Trophoblast cell (in vitro differentiated cells and primary cell): ENCODE measurements at regions not wholly inside any gene's neighbourhood (a gene's known extent, or its start where the extent isn't known, plus 50 kb on each side); places are given as distances from the start of the nearest gene placed in this dataset.

Experiments used
- DNase-seq, 2 donors: peaks; one replicate each; pipeline ENCODE4 v3.0.0-alpha.2; 2016
- H2AFZ ChIP-seq: 2 replicates; pipeline ENCODE4 v1.6.1; 2013; ENCODE audit warnings: low read length, moderate library complexity, mild to moderate bottlenecking; ENCODE audit not compliant: insufficient read depth, poor library complexity
- H2AK5ac ChIP-seq: 2 replicates; pipeline ENCODE4 v1.6.1; 2013; ENCODE audit warnings: mild to moderate bottlenecking, low read length
- H2BK120ac ChIP-seq: 2 replicates; pipeline ENCODE4 v1.6.1; 2013; ENCODE audit warnings: low read length, mild to moderate bottlenecking, moderate library complexity; ENCODE audit not compliant: insufficient read depth, poor library complexity
- H2BK12ac ChIP-seq: 2 replicates; pipeline ENCODE4 v1.6.1; 2013; ENCODE audit warnings: mild to moderate bottlenecking, low read length, moderate library complexity
- H2BK5ac ChIP-seq: 2 replicates; pipeline ENCODE4 v1.6.1; 2013; ENCODE audit warnings: low read length, low read depth, moderate library complexity, mild to moderate bottlenecking; ENCODE audit not compliant: poor library complexity
- H3K14ac ChIP-seq: 2 replicates; pipeline ENCODE4 v1.6.1; 2013; ENCODE audit warnings: mild to moderate bottlenecking, low read length
- H3K18ac ChIP-seq: 2 replicates; pipeline ENCODE4 v1.6.1; 2013; ENCODE audit warnings: mild to moderate bottlenecking, low read length
- H3K23ac ChIP-seq: 2 replicates; pipeline ENCODE4 v1.6.1; 2013; ENCODE audit warnings: low read length
- H3K27ac ChIP-seq: 2 replicates; pipeline ENCODE4 v1.5.1; 2013; ENCODE audit warnings: low read depth, mild to moderate bottlenecking, inconsistent platforms, low read length, moderate library complexity
- H3K27me3 ChIP-seq: 2 replicates; pipeline ENCODE4 v1.6.1; 2013; ENCODE audit warnings: inconsistent platforms, mild to moderate bottlenecking, low read length, moderate library complexity; ENCODE audit not compliant: insufficient read depth
- H3K36me3 ChIP-seq, 2 experiments: 1 replicate in 1 of 2; 2 replicates in 1 of 2; pipeline ENCODE4 v1.6.1; 2013; ENCODE audit warnings: low read length in 2 of 2, mild to moderate bottlenecking in 2 of 2, moderate library complexity in 1 of 2; ENCODE audit not compliant: insufficient read depth in 2 of 2, control insufficient read depth in 1 of 2
- H3K4ac ChIP-seq: 2 replicates; pipeline ENCODE4 v1.6.1; 2013; ENCODE audit warnings: low read depth, mild to moderate bottlenecking, low read length, moderate library complexity
- H3K4me1 ChIP-seq, 2 experiments: 1 replicate in 1 of 2; 2 replicates in 1 of 2; pipeline ENCODE4 v1.6.1; 2013; ENCODE audit warnings: low read length in 2 of 2, mild to moderate bottlenecking in 2 of 2, moderate library complexity in 1 of 2; ENCODE audit not compliant: insufficient read depth in 2 of 2, control insufficient read depth in 1 of 2
- H3K4me2 ChIP-seq: 2 replicates; pipeline ENCODE4 v1.6.1; 2013; ENCODE audit warnings: inconsistent platforms, mild to moderate bottlenecking, low read length, moderate library complexity
- H3K4me3 ChIP-seq: 2 replicates; pipeline ENCODE4 v1.5.1; 2013; ENCODE audit warnings: mild to moderate bottlenecking, low read depth, low read length, inconsistent platforms
- H3K79me1 ChIP-seq: one replicate; pipeline ENCODE4 v1.6.1; 2013; ENCODE audit warnings: low read length
- H3K79me2 ChIP-seq: 2 replicates; pipeline ENCODE4 v1.6.1; 2013; ENCODE audit warnings: low read length, mild to moderate bottlenecking; ENCODE audit not compliant: control insufficient read depth, insufficient read depth, poor library complexity
- H3K9ac ChIP-seq: 2 replicates; pipeline ENCODE4 v1.6.1; 2013; ENCODE audit warnings: mild to moderate bottlenecking, low read length
- H3K9me3 ChIP-seq: 2 replicates; pipeline ENCODE4 v1.6.1; 2013; ENCODE audit warnings: low read depth, mild to moderate bottlenecking, control low read depth, inconsistent platforms, low read length; ENCODE audit not compliant: insufficient read depth
- H4K12ac ChIP-seq: 2 replicates; pipeline ENCODE4 v1.6.1; 2013; ENCODE audit warnings: low read depth, mild to moderate bottlenecking, low read length, moderate library complexity
- H4K8ac ChIP-seq: 2 replicates; pipeline ENCODE4 v1.6.1; 2013; ENCODE audit warnings: low read depth, mild to moderate bottlenecking, low read length, moderate library complexity
- H4K91ac ChIP-seq: one replicate; pipeline ENCODE4 v1.6.1; 2013; ENCODE audit warnings: low read depth, mild to moderate bottlenecking, low read length, moderate library complexity
- WGBS: extraction: QIAGEN DNeasy Blood & Tissue Kit; methylation state at CpG from one replicate; pipeline ENCODE4 v1.1.7; 2013; ENCODE audit warnings: missing lambda C conversion rate; ENCODE audit not compliant: insufficient read length, insufficient coverage; ENCODE audit errors: extremely low coverage; 5-methylcytosine and 5-hydroxymethylcytosine counted together

DNA sequence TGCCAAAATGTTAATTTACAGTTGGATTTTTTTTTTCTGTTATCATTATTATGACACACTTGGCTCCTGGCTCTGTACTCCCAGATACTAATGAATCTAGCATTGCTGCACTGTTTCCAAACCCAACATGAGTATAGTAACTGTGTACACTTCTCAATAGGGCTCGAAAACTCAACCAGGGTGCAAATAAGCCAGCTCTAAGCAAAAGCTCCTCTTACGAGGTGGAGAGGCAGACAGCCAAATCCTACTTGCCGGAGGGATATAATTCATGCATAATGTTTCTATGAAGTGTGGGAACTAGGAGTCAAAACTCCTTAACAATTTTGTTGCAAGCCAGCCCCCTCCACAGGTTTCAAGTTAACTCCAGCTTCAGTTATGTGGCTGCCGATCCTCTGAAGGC lies 510.4 kb upstream of the ZP4 start:
- no peak overlapping the region for H4K91ac ChIP-seq
- no peaks in the 10 kb centered on the region for H3K79me1 ChIP-seq
- H2BK12ac ChIP-seq = no peak overlapping the region
- no CpG with 5 or more reads among the region's 4 CpGs for WGBS
- no peak overlapping the region for H3K23ac ChIP-seq
- no peak overlapping the region for H2AFZ ChIP-seq
- H3K27me3 ChIP-seq = no peaks in the 10 kb centered on the region
- no peak for DNase-seq
- H3K9ac ChIP-seq = no peak overlapping the region
- H4K8ac ChIP-seq = no peak overlapping the region
- H3K9me3 ChIP-seq = no peaks in the 10 kb centered on the region
- H3K27ac ChIP-seq = no peak overlapping the region
- H4K12ac ChIP-seq = no peak overlapping the region
- no peak overlapping the region for H2BK120ac ChIP-seq
- H3K18ac ChIP-seq = no peak overlapping the region
- H3K4ac ChIP-seq = no peak overlapping the region
- H2AK5ac ChIP-seq = no peak overlapping the region
- no peaks in the 10 kb centered on the region for H3K79me2 ChIP-seq
- no peak overlapping the region for H3K4me3 ChIP-seq
- H3K36me3 ChIP-seq = no peaks in the 10 kb centered on the region
- H3K14ac ChIP-seq = no peak overlapping the region
- no peak overlapping the region for H2BK5ac ChIP-seq
- H3K4me1 ChIP-seq = no peaks in the 10 kb centered on the region
- no peak overlapping the region for H3K4me2 ChIP-seq

DNA sequence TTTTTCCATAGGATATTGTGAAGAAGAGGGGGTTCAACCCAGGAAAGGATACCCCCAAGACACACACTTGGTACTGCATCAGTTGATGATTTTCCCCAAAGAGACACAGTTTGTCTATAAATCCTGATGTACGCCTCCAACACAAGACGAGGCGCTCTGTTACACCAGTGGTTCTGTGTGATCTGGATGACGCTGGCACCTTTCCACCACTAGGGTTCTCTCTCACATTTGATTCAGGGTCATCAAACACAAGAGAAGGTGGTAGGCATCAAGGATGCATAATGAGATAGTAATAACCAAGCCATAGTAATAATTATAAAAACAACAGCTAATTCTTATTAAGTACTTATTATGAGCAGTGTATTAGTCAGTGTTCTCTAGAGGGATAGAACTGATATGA lies 508.8 kb upstream of the ZP4 start:
- no peak overlapping the region for H2AFZ ChIP-seq
- H3K9ac ChIP-seq = no peak overlapping the region
- H3K27me3 ChIP-seq = no peaks in the 10 kb centered on the region
- no peaks in the 10 kb centered on the region for H3K36me3 ChIP-seq
- H3K9me3 ChIP-seq = no peaks in the 10 kb centered on the region
- H3K4ac ChIP-seq = no peak overlapping the region
- H2AK5ac ChIP-seq = no peak overlapping the region
- H3K4me3 ChIP-seq = no peak overlapping the region
- no peak overlapping the region for H3K27ac ChIP-seq
- H3K4me2 ChIP-seq = no peak overlapping the region
- H3K18ac ChIP-seq = no peak overlapping the region
- H2BK120ac ChIP-seq = no peak overlapping the region
- H2BK5ac ChIP-seq = no peak overlapping the region
- H4K12ac ChIP-seq = no peak overlapping the region
- H4K91ac ChIP-seq = no peak overlapping the region
- DNase-seq = no peak
- H3K14ac ChIP-seq = no peak overlapping the region
- no peaks in the 10 kb centered on the region for H3K4me1 ChIP-seq
- H2BK12ac ChIP-seq = no peak overlapping the region
- H3K79me2 ChIP-seq = no peaks in the 10 kb centered on the region
- H3K79me1 ChIP-seq = no peaks in the 10 kb centered on the region
- WGBS = no CpG with 5 or more reads among the region's 4 CpGs
- no peak overlapping the region for H3K23ac ChIP-seq
- no peak overlapping the region for H4K8ac ChIP-seq

- Histone ChIP-seq H3K27me3 (no peaks in the 10 kb centered on the region), H3K79me2 (no peaks in the 10 kb centered on the region)
These were observed 505.4 kb upstream of the ZP4 start for GRCh38 chr1:238396140-238396539.

GRCh38 chr1:238384381-238384780 lies 493.7 kb upstream of the ZP4 start:
- Histone ChIP-seq H3K36me3 (no peaks in the 10 kb centered on the region), H4K8ac (no peak overlapping the region), H2AFZ (no peak overlapping the region), H3K4me2 (no peak overlapping the region), H3K23ac (no peak overlapping the region), H3K79me1 (no peaks in the 10 kb centered on the region), H3K4ac (no peak overlapping the region), H3K14ac (no peak overlapping the region), H3K27me3 (no peaks in the 10 kb centered on the region), H2BK5ac (no peak overlapping the region), H3K18ac (no peak overlapping the region), H3K4me1 (no peaks in the 10 kb centered on the region), H3K79me2 (no peaks in the 10 kb centered on the region), H2BK120ac (no peak overlapping the region), H3K9me3 (no peaks in the 10 kb centered on the region), H2BK12ac (no peak overlapping the region), H4K91ac (no peak overlapping the region), H3K4me3 (no peak overlapping the region), H4K12ac (no peak overlapping the region), H3K27ac (no peak overlapping the region), H2AK5ac (no peak overlapping the region), H3K9ac (no peak overlapping the region)
- peak in 1 of 2 donors; percentile 47 for DNase-seq
- no CpG with 5 or more reads among the region's 5 CpGs for WGBS

More at GRCh38 chr1:238396140-238396539, 505.4 kb upstream of the ZP4 start:
- H3K14ac ChIP-seq = no peak overlapping the region
- H3K4me2 ChIP-seq = no peak overlapping the region
- no peak overlapping the region for H4K12ac ChIP-seq
- no peak overlapping the region for H2AK5ac ChIP-seq
- H3K9me3 ChIP-seq = no peaks in the 10 kb centered on the region
- H2BK120ac ChIP-seq = no peak overlapping the region
- no peaks in the 10 kb centered on the region for H3K4me1 ChIP-seq
- no peak overlapping the region for H3K4me3 ChIP-seq
- DNase-seq = no peak
- H3K23ac ChIP-seq = no peak overlapping the region
- H3K79me1 ChIP-seq = no peaks in the 10 kb centered on the region
- H3K27ac ChIP-seq = no peak overlapping the region
- H4K91ac ChIP-seq = no peak overlapping the region
- no peak overlapping the region for H4K8ac ChIP-seq
- H3K18ac ChIP-seq = no peak overlapping the region
- no peak overlapping the region for H3K9ac ChIP-seq
- H3K4ac ChIP-seq = no peak overlapping the region
- no peak overlapping the region for H2BK5ac ChIP-seq
- H2BK12ac ChIP-seq = no peak overlapping the region
- H3K36me3 ChIP-seq = no peaks in the 10 kb centered on the region
- H2AFZ ChIP-seq = no peak overlapping the region
